ENCODE measurements at regions not wholly inside any gene's neighbourhood (a gene's known extent, or its start where the extent isn't known, plus 50 kb on each side); places are given as distances from the start of the nearest gene placed in this dataset.

GRCh38 chr20:12564979-12565378 lies 443.8 kb upstream of the SPTLC3 start:
- DNase-seq (ENCODE audit: low read depth in 1 of 2, low spot score in 2 of 2) (no peak), FAIRE-seq (no peak)
- H3K23ac ChIP-seq (ENCODE audit: insufficient read length) = no peak overlapping the region
- H3K36me3 ChIP-seq (ENCODE audit: control insufficient read depth in 2 of 4, insufficient read depth in 4 of 4, low read length in 3 of 4) = no peaks in the 10 kb centered on the region
- no peaks in the 10 kb centered on the region for H3K79me2 ChIP-seq (ENCODE audit: control insufficient read depth in 1 of 2, insufficient read depth in 2 of 2, low read length in 2 of 2)
- H3K4ac ChIP-seq (replicated peaks; ENCODE audit: insufficient read length, low read depth, low read length) = no peak overlapping the region
- no peak overlapping the region for H4K8ac ChIP-seq (ENCODE audit: extremely low read depth, insufficient read depth, low read length)
- H4K5ac ChIP-seq (ENCODE audit: insufficient read length, low read depth, low read length) = no peak overlapping the region
- H3K4me1 ChIP-seq (replicated peaks in 1 of 4; ENCODE audit: control insufficient read depth in 3 of 4, insufficient read depth in 4 of 4, low read length in 3 of 4) = no peaks in the 10 kb centered on the region
- no peak overlapping the region for H2AK5ac ChIP-seq (ENCODE audit: low read depth, low read length)
- H2BK5ac ChIP-seq (ENCODE audit: low read depth, low read length) = no peak overlapping the region
- no peak overlapping the region for H3K56ac ChIP-seq (replicated peaks; ENCODE audit: insufficient read length, low read depth, low read length)
- H2BK20ac ChIP-seq (ENCODE audit: low read length) = no peak overlapping the region
- H3K4me3 ChIP-seq (ENCODE audit: extremely low read depth in 1 of 4, insufficient read depth in 2 of 4, low read depth in 3 of 4, low read length in 4 of 4) = no peak overlapping the region
- H3K18ac ChIP-seq (ENCODE audit: extremely low read depth, low read length) = no peak overlapping the region
- no peak overlapping the region for H2AFZ ChIP-seq (ENCODE audit: low read length)
- CTCF ChIA-PET (ENCODE audit: partially characterized antibody) = interaction anchor here (0.8 to 1.4 kb wide), 4 partner anchors 10 to 551 kb away, joined by 3 read pairs; no protein-coding TSS in a partner anchor
- no peak overlapping the region for H3K27ac ChIP-seq (ENCODE audit: low read depth, low read length)
- H4K20me1 ChIP-seq (replicated peaks in 1 of 2; ENCODE audit: control insufficient read depth in 1 of 2, insufficient read depth in 2 of 2, low read length in 2 of 2) = no peaks in the 10 kb centered on the region
- H3K9me3 ChIP-seq (ENCODE audit: insufficient read depth in 2 of 2, low read depth in 1 of 2, low read length in 1 of 2) = no peaks in the 10 kb centered on the region
- no peak overlapping the region for H2BK15ac ChIP-seq (ENCODE audit: low read length)
- no peaks in the 10 kb centered on the region for H3K27me3 ChIP-seq (replicated peaks in 1 of 4; ENCODE audit: control insufficient read depth in 3 of 4, extremely low read depth in 1 of 4, insufficient read depth in 3 of 4, low read length in 3 of 4)
- no peak for TF ChIP-seq TBP (IDR thresholded peaks at IDR 0.05; ENCODE audit: low read depth, low read length)
- TF ChIP-seq RNF2 (IDR thresholded peaks at IDR 0.05; ENCODE audit: borderline replicate concordance, low read depth, low read length, missing control alignments, poor library complexity, severe bottlenecking) = no peak
- TF ChIP-seq KDM4A (IDR thresholded peaks at IDR 0.05; ENCODE audit: low read depth, low read length, severe bottlenecking) = no peak
- no peak for TF ChIP-seq TAF1 (IDR thresholded peaks at IDR 0.05; ENCODE audit: low read depth, low read length)
- no peak for TF ChIP-seq SIRT6 (IDR thresholded peaks at IDR 0.05; ENCODE audit: low read length)
- no peak overlapping the region for H3K14ac ChIP-seq (ENCODE audit: insufficient read length)
- no peak overlapping the region for H2BK120ac ChIP-seq (replicated peaks; ENCODE audit: low read depth, low read length)
- WGBS, 2 experiments (ENCODE audit: extremely low coverage in 1 of 2, insufficient coverage in 1 of 2, insufficient read length in 1 of 2, insufficient replicate concordance in 2 of 2, low coverage in 1 of 2, low lambda C conversion rate in 2 of 2, missing lambda C conversion rate in 1 of 2) = 85% methylated on average over 4 of the region's 4 CpGs; no CpG with 5 or more reads in 1 of the 2 experiments
- POLR2A ChIA-PET (ENCODE audit: partially characterized antibody) = no interaction called here
- no peak overlapping the region for H4K91ac ChIP-seq (replicated peaks; ENCODE audit: insufficient read length, low read length)
- no peaks in the 10 kb centered on the region for H3K23me2 ChIP-seq (ENCODE audit: low read depth, low read length)
- no peak overlapping the region for H3K4me2 ChIP-seq (ENCODE audit: insufficient read depth in 1 of 2, low read depth in 2 of 2, low read length in 2 of 2)
- H3K79me1 ChIP-seq (ENCODE audit: low read depth, low read length) = no peaks in the 10 kb centered on the region
- H2BK12ac ChIP-seq (ENCODE audit: low read depth, low read length) = no peak overlapping the region
- H3K9ac ChIP-seq (replicated peaks in 1 of 4; ENCODE audit: extremely low read depth in 1 of 4, low read depth in 3 of 4, low read length in 3 of 4) = no peak overlapping the region

Measured in H1 (cell line).